Inflammatory macrophage (primary cell): ENCODE measurements at regions not wholly inside any gene's neighbourhood (a gene's known extent, or its start where the extent isn't known, plus 50 kb on each side); places are given as distances from the start of the nearest gene placed in this dataset.
"Not testable (repeated sequence)": the region's sequence is repeated elsewhere in the genome, so short reads cannot be mapped to it uniquely, and the experiment has no call there.

ENCODE experiments used
- DNase-seq, 2 donors: peaks; one replicate each; pipeline ENCODE4 v3.0.0-alpha.2; 2020 to 2022

DNA sequence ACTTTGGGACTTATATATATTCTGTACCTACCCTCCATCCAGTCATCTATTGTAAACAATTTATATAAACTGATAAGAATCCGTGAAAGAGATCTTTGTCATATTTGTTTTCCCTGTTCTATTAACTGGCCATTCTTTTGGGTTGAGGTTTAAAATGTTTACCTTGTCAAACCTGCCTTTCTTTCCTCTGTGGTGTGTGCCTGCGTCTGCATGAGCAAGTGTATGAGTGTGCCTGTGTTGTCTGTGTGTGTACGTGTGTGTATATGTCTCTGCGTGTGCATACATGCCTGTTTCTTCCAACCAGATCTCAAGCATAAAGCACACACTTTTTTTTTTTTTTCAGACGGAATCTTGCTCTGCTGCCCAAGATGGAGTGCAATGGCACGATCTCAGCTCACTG lies 201.5 kb downstream of the C16orf95 start:
- DNase-seq = no peak

DNA sequence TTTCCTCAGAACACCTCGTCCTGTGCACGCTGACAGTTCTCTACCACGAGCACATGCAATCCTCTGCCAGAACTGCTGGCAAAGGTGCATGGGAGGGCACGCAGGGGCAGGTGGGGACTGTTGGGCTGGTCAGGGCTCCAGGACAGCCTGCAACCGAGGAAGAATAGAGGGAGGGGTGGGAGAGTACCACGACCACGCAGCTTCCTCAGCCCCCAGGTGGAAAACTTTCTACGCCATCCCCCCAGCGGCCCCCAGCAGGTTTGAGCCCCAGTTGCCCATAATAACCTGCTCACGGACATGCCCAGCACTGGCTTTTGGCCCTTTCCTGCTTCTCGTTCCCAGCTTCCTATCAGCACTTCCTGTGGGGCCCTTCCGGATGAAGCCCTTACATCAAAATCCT lies 199.3 kb downstream of the C16orf95 start:
- no peak for DNase-seq

DNA sequence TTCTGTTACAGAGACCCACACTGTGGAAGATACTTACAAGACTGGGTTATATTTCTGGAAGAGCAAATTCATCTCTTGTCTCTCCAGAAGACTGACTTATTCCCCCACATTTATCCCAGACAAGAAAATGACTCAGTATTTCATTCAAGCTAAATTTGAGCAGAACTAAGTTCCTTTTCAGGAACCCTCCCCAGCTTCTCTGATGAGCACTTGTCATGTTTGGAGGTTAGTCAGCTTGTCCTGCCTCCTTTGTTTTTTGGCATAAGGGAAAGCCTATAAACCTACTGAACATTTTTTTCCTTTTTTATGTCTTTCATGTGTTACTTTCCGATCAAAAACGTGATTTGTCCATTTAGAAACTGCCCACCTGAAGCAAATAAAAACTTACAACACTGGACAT lies 198.0 kb downstream of the C16orf95 start:
- no peak for DNase-seq

DNA sequence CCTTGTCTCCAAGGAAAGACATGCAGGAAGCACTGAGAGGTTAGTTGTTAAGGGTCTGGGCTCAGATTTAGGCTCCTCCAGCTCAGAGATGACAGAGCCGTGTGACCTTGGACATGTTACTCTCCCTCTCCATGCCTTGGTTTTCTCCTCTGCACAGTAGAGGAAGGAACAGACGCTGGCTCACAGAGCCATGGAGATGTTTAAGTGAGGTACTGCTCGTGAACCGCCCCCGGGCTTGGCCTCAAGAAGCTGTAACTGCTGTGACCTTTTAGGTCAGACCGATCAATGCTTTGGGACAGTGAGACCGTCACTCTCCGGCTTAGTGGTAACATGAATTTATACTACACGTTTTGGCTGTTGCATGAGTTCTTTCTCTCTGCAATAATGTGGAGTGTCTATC lies 197.4 kb downstream of the C16orf95 start:
- DNase-seq = no peak

DNA sequence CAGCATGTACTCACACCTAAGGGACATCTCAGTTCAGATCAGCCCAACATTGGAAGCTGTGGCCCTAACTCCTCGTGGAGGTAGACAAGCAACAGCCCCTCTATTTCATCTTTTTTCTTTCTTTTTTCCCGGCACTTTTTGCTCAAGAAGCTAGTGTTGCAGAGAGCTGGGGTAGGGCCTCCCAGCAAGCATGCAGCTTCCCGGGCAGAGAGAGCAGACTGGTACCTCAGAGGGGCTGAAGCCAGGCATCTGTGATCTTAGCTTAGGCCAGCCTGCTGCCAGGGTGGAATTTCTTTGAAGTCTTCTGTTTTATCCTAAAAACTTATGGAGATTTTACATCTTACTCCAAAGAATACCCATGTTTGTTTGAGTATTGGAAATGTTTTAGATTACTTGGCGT lies 195.4 kb downstream of the C16orf95 start:
- no peak for DNase-seq

DNA sequence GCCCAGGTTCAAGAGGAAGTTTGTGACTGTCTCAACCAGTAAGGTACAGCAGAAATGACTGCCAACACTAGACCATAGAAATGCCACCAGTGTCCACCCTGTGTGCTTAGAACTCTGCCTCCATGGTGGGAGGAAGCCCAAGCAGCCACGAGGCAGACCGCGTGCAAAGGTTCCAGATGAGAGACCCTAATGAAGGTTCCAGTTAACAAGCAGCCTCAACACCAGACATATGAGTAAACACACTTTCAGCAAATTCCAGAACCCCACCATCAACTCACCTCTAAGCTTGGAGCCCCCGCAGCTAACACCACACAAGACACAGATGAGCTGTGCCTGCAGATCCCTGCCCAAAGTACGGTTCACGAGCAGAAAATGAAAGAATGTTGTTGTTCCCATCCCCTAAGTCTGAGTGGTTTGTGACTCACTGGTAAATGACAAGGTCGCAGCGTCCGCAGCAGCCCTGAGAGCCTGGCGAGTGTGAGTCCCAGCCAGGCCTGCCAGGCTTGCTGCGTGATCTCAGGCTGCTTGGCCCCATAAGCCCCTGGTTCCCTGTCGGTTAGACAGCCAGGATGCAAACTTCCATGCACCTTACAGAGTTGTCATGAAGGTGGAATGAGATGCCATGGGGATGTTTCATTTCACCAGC lies 193.7 kb downstream of the C16orf95 start:
- DNase-seq = no peak

DNA sequence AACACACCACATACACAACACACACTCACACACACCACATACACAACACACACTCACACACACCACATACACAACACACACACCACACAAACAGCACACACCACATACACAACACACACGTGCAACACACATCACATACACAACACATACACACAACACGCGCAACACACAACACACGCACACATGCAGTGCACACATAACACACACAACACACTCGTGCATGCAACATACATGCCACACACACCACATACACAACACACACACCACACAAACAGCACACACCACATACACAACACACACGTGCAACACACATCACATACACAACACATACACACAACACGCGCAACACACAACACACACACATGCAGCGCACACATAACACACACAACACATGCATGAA lies 192.8 kb downstream of the C16orf95 start:
- DNase-seq = not testable (repeated sequence)

DNA sequence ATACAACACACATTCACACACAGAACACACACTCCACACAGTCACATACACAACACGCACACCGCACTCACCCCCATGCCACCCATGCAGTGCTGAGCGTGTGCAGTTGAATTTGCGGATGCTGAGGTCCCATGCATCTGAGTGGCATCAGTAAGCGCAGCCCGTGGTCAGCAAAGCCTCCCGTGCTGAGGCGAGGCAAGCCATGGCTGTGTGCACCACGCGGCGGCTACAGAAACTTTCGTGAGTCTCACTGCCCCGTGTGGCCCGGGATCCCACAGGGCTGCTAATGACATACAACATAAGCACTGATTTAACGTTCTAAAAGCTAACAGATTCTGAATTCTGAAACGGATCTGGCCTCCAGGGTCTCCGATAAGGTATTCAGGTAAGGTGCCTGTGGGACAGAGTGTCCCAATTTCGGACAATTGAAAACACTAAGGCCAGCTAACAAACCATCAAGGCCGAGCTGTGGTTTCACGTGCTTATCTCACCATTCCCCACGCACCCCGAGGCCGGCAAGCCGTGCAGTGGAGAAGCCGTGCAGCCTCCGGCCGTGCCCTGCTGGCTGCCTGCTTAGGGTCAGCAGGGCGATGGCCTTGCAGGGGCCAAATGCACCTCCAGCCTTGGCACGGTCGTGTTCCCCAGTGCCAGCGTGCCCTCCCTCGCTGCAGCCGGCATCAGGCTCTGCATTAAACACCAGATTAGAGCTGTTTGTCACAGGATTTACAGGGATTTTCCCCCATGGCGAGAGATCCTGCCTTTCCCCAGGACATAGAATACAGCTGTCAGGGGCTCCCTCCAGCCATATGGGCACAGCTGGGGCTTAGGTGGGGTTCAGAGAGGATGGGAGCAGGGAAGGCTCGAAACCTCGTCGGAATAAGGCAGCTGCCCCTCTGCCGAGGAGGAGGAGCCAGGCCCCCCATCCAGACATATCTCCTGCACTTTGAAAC lies 191.7 kb downstream of the C16orf95 start:
- no peak for DNase-seq

DNA sequence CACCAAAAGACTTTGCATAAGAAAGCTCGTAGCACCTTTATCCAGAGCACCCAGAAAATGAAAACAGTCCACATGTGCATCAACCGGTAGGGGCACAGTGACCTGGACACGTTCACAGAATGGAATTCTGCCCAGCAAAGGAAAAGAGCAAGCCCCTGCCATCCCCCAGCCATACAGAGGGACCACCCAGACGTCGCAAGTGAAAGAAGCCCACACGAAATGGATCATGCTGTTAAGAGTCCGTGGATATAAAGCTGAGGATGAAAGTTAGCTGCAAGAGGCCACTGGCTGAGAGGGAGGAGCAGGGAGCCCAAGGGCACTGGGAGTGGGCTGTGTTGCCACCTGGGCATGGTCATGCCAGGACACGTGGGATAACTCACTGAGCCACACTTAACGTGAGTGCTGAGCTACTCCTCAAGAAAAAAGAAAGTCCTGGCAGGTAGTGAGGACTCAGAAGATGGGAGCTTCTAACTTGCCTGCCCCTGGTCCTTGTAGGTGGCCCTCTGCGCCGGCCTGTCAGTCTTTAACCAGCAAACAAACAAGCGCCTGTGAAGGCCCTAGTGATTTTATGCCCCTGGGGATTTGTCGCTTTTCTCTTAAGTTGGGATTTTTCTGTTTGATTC lies 190.7 kb downstream of the C16orf95 start:
- no peak for DNase-seq

DNA sequence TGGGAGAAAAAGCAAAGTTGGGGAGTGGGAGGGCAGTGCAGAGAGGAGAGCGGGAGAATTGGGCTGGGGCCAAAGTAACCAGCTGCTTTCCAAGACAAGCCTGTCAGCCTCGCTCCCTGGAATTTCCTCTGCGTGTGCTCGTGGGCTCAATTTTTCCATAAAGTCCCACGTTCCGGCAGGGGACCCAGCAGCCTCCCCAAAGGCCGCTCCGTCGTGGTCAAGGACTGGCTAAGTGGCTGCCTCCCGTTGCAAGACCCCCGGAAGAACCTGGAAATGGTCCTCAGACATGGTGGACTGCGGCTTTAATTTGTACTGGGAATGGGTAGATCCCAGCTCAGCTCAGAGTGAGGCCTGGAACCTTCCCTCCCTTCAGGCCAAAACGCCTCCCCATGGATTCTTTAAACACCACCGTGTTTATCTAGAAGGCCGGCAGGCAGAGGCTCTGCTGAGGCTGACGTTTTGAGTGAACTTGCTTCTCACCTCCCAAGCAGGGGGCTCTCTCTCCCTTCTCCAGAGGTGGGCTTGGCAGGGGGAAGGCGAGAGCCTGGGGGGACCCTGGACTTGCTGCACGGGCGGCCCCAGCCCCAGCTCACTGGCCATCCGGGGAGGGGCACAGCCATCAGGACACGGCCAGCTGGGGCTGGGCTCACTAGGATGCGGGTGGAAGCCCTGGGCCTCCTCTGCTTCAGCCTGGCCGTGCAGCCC lies 190.0 kb downstream of the C16orf95 start:
- no peak for DNase-seq

DNA sequence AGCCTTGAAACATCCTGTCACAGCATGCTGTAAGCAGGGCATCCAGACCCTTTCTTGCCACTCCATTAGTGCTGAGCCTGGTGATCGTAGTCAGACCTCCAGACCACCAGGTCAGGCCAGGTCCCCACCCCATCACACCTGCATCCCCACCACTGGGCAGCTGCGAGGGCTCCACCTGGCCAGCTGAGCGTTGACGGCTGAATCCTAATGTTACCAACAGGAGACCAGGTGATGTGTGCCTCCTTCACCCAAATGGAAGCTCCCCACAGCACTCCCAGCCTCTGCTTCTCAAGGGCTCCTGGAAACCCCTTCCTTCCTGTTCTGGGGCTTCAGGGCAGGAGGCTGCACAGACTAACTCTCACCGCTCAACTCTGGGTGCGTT lies 189.4 kb downstream of the C16orf95 start:
- DNase-seq = no peak

DNA sequence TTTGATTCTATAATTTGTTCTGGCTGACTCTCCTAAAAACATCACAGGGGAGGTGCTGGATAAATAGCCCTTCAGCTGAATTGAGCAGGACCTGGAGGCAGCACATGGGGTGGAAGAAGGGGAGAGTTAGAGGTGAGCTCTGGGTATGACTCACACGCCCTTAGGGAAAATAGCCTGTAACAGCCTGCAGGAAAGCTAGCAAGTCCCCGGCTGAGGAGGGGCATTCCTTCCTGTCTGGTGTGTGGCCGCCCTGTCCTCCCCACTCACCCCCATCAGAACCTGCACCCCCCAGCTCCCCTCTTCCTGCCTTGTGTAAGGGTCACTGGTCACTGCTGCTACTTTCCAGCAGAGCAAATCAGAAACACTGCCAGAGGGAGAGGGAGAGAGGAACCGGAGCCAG lies 187.4 kb downstream of the C16orf95 start:
- no peak for DNase-seq

DNA sequence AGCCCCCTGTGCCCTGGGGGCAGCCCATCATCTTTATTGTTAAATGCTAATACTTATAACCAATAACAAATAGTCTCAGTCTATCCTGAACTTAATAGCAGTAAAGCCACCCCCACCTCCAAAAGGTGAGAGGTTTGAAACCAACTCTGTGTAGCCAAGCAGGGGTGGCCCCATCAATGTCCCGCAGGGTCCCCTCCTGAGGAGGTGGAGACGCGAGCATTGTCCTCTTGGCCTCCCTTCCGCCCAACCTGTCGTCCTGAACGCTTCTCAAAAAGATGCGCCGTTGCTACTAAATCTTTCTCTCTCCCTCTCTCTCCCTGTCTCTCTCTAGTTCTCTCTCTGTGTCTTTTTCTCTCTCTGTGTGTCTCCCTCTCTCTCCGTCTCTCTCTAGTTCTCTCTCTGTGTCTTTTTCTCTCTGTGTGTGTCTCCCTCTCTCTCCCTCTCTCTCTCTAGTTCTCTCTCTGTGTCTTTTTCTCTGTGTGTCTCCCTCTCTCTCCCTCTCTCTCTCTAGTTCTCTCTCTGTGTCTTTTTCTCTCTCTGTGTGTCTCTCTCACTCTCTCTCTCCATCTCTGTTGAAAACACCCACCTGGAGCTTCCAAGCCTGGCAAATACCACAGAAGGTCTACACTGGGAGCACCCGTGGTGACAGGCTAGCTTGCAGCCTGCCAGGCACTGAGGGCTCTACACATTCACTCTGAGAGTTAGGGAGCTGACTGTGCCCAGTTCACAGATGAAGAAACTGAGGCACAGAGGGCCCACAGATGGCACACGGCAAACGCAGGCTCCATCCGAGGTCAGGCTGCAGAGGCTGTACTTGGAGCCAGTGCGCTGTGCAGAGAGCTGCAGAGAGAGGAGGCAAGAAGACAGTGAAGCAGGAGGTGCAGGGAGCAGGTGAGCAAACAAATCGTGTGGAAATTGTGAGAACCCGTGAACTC lies 185.9 kb downstream of the C16orf95 start:
- no peak for DNase-seq

DNA sequence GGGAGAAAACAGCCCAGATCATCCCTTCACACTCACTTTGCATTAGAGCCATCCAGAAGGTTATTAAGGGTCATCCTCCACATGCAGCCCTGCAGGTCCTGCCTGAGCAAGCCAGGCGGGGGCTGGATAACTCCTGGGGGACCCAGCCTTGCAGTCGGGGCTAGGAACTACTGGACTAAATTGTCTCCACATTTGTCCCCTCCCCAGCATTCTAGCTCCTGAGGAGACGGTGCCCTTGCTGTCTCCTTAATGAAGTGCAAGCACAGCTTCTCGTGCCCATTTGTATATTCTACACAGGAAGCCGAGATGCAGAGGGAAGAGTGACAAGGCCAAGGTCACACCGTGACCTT lies 185.2 kb downstream of the C16orf95 start:
- no peak for DNase-seq

DNA sequence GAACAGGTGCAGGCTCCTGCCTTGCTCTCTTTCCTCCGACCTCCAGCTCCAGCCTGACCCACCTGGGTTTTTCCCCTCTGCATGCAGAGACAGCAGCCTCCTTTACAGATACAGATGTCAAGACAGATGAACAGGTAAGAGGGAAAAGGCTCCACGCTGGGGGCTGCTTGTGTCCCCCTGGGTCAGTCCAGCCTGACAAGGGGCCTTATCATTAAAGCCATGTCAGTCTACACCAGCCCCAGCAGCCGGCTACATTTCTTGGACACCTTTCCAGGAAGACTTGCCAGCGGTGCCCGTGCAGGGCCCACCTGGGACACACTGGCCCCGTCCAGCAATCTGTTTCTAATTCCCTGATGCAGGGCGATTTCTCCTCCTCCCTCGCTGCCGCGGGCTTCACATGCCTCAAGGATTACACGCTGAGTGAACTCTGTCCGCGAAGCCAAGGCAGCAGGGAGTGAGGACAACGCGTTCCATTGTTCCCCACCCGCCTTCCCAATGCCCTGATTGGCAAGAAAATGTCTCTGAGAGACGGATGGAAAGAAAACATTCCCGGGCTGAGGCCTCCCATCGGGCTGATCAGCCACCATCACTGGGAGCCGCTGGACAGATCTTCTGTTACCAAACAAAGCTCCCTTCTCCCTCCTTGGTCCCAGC lies 184.7 kb downstream of the C16orf95 start:
- no peak for DNase-seq

DNA sequence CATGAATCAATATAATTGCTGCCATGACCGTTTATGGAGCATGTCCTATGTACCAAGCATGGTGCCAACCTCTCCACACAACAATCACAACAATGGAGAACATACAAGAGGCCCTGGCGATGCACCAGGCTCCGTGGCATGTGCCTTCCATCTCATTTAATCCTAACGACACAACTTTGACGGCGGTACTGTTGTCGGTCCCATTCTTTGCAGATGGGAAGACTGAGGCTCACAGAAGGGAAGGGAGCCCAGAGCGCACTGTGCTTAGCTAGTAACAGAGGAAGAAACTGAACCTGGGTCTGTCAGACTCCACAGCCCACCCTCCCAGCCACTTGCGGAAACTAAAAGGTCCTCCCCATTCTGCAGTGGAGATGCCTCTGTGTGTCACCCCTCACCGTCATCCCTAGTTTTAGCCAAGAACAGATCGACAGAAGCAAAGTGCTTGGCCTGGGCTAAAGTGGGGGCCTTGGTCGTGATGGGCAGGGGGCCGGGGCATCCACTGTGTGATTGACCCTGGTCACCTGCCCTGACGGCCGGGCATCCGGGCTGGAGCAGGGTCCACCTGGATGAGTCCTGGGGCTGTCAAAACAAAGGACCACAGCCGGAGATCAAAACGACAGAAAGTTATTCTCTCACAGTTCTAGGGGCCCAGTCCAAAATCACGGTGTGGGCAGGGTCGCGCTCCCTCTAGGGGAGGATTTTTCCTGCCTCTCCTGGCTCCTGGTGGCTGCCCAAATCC lies 183.9 kb downstream of the C16orf95 start:
- DNase-seq = no peak

DNA sequence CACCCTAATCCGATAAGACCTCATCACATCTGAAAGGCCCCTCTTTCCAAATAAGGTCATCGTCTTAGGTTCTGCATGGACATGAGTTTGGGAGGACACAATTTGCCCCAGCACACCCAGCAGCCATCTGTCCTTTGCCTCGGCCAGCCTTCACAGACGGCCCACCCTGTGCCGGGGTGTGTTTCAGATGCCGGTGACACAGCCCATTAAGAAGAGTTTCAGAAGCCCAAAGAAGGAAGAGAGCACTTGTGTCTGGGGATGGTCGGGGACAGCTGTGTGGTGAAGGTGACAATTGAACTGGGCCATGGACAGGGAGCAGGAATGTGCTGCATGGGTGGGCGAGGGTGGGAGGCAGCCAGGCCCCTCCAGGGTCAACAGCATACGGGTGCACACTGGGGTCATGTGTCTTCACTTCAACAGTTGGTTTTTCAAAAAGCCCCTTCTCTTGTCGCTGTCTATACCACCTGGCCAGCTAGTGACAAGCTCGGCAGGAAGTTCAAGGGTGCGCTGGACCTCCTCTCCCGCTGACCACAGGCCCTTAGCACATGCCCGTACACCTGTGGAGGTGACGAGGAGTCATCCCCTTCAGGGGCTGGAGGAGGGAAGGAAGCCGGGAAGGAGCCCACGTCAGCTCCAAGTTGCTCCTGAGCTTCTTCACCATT lies 183.1 kb downstream of the C16orf95 start:
- no peak for DNase-seq

DNA sequence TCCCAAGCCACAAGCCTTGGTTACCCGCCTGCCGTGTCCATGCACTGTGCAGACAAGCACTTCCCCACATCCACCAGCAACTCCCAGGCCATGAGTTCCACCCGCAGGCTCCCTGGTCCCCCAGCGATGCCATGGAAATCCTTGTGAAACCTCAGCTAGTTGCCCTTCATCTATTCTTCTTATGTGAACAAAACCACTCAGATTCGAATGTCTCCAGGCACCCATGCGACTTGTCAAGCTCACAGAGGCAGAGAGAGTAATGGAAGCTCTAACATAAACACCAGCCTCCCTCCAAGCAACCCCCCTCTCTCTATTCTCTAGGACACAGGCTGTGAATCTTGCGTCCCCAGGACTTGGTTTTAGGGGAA lies 182.6 kb downstream of the C16orf95 start:
- DNase-seq = no peak

DNA sequence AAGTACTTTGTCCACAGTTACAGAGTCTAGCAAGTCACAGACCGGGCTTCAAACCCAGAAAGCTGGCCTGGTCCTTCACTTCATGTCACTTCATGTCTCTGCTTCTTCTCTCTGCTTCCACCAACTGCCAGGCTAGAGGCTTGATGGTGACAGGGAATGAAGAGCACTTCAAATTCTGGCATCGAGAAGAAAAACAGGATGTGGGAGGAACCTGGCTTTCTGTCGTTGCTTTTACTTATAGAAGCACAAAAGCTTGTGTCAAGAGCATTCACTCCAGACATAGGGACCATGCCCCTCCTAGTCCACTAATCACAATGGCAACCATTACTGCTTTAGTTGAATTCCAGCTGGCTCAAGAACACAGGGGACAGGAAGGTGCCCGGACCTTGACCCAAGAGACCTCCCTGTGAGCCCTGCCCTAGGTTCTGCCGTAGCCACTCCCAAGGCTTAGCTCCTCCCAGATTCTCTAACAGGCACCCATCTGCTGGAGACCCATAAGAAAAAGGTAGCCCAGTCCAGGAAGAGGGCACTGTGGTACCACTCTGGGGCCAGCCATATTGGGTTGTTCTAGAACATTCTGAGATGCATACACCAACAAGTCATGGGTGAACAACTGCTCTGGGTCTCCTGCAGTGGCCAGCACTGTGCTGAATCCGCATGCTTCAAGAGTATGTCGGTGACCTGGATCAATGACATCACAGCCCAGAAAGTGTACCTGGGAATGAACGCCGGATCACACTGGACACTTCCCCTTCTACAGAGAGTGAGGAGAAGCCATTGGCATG lies 181.8 kb downstream of the C16orf95 start:
- DNase-seq = no peak
